ENCODE measurements at regions not wholly inside any gene's neighbourhood (a gene's known extent, or its start where the extent isn't known, plus 50 kb on each side); places are given as distances from the start of the nearest gene placed in this dataset.

DNA sequence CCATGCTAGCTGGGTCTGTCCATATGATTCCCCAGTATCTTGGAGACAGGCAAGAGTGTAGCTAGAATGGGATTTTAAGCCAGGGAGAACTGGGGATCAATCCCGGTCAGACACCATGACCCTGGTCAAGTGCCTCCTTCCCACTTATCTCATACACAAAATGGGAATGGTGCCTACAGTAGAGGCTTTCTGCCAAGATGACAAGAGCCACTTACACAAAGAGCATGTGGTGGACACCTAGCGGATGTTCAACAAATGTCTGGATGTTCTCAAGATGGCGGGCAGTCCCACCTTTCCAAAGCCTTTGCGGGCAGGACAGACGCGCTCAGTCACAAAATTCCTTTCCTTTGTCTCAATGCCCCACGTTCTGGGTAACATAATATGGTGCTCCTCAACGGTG is 57.3 kb downstream of the MAF start:
- CTCF ChIA-PET, result no interaction called here
- ATAC-seq (no peak), DNase-seq (ENCODE audit: low read depth, low spot score) (no peak)
- Histone ChIP-seq H3K9me3 (ENCODE audit: control insufficient read depth in 1 of 2, insufficient read depth in 1 of 2, low read depth in 1 of 2, low read length in 2 of 2) (peaks cover 19 to 32% of the 10 kb centered on the region in 2 experiments; a peak in 2 of 4 replicates), H3K79me2 (ENCODE audit: insufficient read depth, low read length) (no peaks in the 10 kb centered on the region), H3K27me3 (ENCODE audit: insufficient read depth, low read length) (no peaks in the 10 kb centered on the region), H3K9me2 (ENCODE audit: insufficient read depth) (no peaks in the 10 kb centered on the region), H2AFZ (ENCODE audit: low read depth, low read length, poor library complexity, severe bottlenecking) (no peak overlapping the region), H4K20me1 (ENCODE audit: insufficient read depth) (no peaks in the 10 kb centered on the region), H3K36me3 (ENCODE audit: control insufficient read depth in 1 of 2, insufficient read depth in 2 of 2, low read length in 2 of 2) (no peaks in the 10 kb centered on the region), H3K27ac (ENCODE audit: low read depth, low read length) (no peak overlapping the region), H3K4me2 (ENCODE audit: low read length) (no peak overlapping the region), H3K4me3 (replicated peaks in 1 of 2; ENCODE audit: low read depth in 1 of 2, low read length in 2 of 2) (no peak overlapping the region), H3K9ac (ENCODE audit: low read length) (no peak overlapping the region), H3K4me1 (ENCODE audit: control insufficient read depth in 1 of 2, insufficient read depth in 2 of 2, low read length in 2 of 2) (no peaks in the 10 kb centered on the region)
- TF ChIP-seq CEBPB (IDR thresholded peaks at IDR 0.05; ENCODE audit: low read depth), result no peak
- TF ChIP-seq RAD21 (IDR thresholded peaks at IDR 0.05; ENCODE audit: low read depth), result no peak
- no peak for TF ChIP-seq EZH2phosphoT487 (IDR thresholded peaks at IDR 0.05; ENCODE audit: borderline replicate concordance)
- TF ChIP-seq, protein P1, sequence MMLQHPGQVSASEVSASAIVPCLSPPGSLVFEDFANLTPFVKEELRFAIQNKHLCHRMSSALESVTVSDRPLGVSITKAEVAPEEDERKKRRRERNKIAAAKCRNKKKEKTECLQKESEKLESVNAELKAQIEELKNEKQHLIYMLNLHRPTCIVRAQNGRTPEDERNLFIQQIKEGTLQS (IDR thresholded peaks at IDR 0.05), result no peak
- RAD21 ChIA-PET (ENCODE audit: low non-redundant PET in 1 of 2, low total read pairs in 2 of 2, uncharacterized antibody in 2 of 2, unreplicated experiment in 2 of 2), result no interaction called here
- POLR2A ChIA-PET, result no interaction called here
- intact Hi-C loops (cut with micrococcal nuclease), result no loop called here
- BruUV-seq (replicated peaks), result no TSS peak

DNA sequence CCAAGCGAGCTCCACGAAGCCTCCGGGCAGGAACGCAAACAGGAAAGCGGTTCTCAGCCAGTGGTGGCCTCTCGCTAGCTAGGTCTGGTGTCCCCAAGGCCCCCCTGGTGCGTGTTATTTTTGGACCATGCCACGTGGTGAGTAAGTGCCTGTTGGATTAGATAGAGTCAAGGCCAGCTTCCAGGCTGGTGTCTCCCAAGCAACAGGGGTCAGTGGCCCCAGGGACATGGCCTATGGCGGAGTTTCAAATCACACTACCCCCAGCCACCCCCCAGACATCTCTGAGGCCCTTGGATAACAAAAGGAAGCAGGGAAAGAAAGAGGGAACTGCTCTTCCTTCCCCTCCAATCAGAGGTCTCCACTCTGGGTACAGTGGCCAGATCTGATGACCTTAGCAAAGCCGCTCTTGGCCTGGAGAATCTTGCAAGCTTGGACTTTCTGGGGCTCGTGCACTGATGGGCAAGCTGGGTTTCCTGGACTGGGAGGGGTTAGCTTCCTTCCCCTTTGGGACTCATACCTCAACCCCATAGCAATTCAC is 58.2 kb downstream of the MAF start:
- CTCF ChIA-PET, result no interaction called here
- Histone ChIP-seq H3K4me3 (replicated peaks in 1 of 2; ENCODE audit: low read depth in 1 of 2, low read length in 2 of 2) (no peak overlapping the region), H4K20me1 (ENCODE audit: insufficient read depth) (no peaks in the 10 kb centered on the region), H3K79me2 (ENCODE audit: insufficient read depth, low read length) (no peaks in the 10 kb centered on the region), H3K9ac (ENCODE audit: low read length) (no peak overlapping the region), H3K4me2 (ENCODE audit: low read length) (no peak overlapping the region), H3K4me1 (ENCODE audit: control insufficient read depth in 1 of 2, insufficient read depth in 2 of 2, low read length in 2 of 2) (no peaks in the 10 kb centered on the region), H3K9me2 (ENCODE audit: insufficient read depth) (no peaks in the 10 kb centered on the region), H3K36me3 (ENCODE audit: control insufficient read depth in 1 of 2, insufficient read depth in 2 of 2, low read length in 2 of 2) (no peaks in the 10 kb centered on the region), H3K27me3 (ENCODE audit: insufficient read depth, low read length) (no peaks in the 10 kb centered on the region), H2AFZ (ENCODE audit: low read depth, low read length, poor library complexity, severe bottlenecking) (no peak overlapping the region), H3K27ac (ENCODE audit: low read depth, low read length) (no peak overlapping the region), H3K9me3 (ENCODE audit: control insufficient read depth in 1 of 2, insufficient read depth in 1 of 2, low read depth in 1 of 2, low read length in 2 of 2) (peaks cover 25 to 35% of the 10 kb centered on the region in 2 experiments; a peak in 2 of 4 replicates)
- ATAC-seq, result no peak
- POLR2A ChIA-PET, result no interaction called here
- no peak for DNase-seq (ENCODE audit: low read depth, low spot score)
- BruUV-seq (replicated peaks), result no TSS peak
- RAD21 ChIA-PET (ENCODE audit: low non-redundant PET in 1 of 2, low total read pairs in 2 of 2, uncharacterized antibody in 2 of 2, unreplicated experiment in 2 of 2), result no interaction called here
- intact Hi-C loops (cut with micrococcal nuclease), result no loop called here
- TF ChIP-seq MAX (IDR thresholded peaks at IDR 0.05), result no peak
- no peak for TF ChIP-seq FOSL1 (IDR thresholded peaks at IDR 0.05; ENCODE audit: low read depth)
- no peak for TF ChIP-seq CEBPB (IDR thresholded peaks at IDR 0.05; ENCODE audit: low read depth)
- TF ChIP-seq POLR2AphosphoS5 (IDR thresholded peaks at IDR 0.05; ENCODE audit: low read depth, low read length), result no peak
- TF ChIP-seq YY1 (IDR thresholded peaks at IDR 0.05; ENCODE audit: extremely low read depth, insufficient replicate concordance, low read depth, low read length), result no peak
- no peak for TF ChIP-seq REST (IDR thresholded peaks at IDR 0.05; ENCODE audit: low read depth)
- no peak for TF ChIP-seq EZH2phosphoT487 (IDR thresholded peaks at IDR 0.05; ENCODE audit: borderline replicate concordance)
- no peak for TF ChIP-seq SRF (IDR thresholded peaks at IDR 0.05; ENCODE audit: low read depth)
- no peak for TF ChIP-seq SIN3A (IDR thresholded peaks at IDR 0.05; ENCODE audit: low read depth)
- TF ChIP-seq ELF1 (IDR thresholded peaks at IDR 0.05; ENCODE audit: borderline replicate concordance, low read depth), result no peak
- TF ChIP-seq JUND (IDR thresholded peaks at IDR 0.05), result no peak
- TF ChIP-seq POLR2A (IDR thresholded peaks at IDR 0.05; ENCODE audit: borderline replicate concordance, extremely low read depth, insufficient read depth, insufficient read length), result no peak
- TF ChIP-seq CBX3 (IDR thresholded peaks at IDR 0.05; ENCODE audit: low read depth), result no peak
- no peak for TF ChIP-seq RAD21 (IDR thresholded peaks at IDR 0.05; ENCODE audit: low read depth)
- no peak for TF ChIP-seq SP1 (IDR thresholded peaks at IDR 0.05; ENCODE audit: low read depth)
- TF ChIP-seq TCF7L2 (IDR thresholded peaks at IDR 0.05; ENCODE audit: borderline replicate concordance, extremely low read depth, insufficient read depth, insufficient read length), result no peak
